ENCODE measurements at regions not wholly inside any gene's neighbourhood (a gene's known extent, or its start where the extent isn't known, plus 50 kb on each side); places are given as distances from the start of the nearest gene placed in this dataset.
"Not testable (repeated sequence)": the region's sequence is repeated elsewhere in the genome, so short reads cannot be mapped to it uniquely, and the experiment has no call there.

GRCh38 chr12:54713876-54714275 is 65.7 kb upstream of the DCD start:
- DNase-seq (ENCODE audit: low read depth in 2 of 2), result not testable (repeated sequence)

- DNase-seq (ENCODE audit: low read depth in 2 of 2), result no peak
Observed at GRCh38 chr12:54711669-54712068, 63.5 kb upstream of the DCD start.

GRCh38 chr12:54708826-54709225 is 60.7 kb upstream of the DCD start:
- no peak for DNase-seq (ENCODE audit: low read depth in 2 of 2)

GRCh38 chr12:54704202-54704601 is 56.0 kb upstream of the DCD start:
- no peak for DNase-seq (ENCODE audit: low read depth in 2 of 2)

- DNase-seq (ENCODE audit: low read depth in 2 of 2), result no peak
Observed at GRCh38 chr12:54701940-54702592, 53.9 kb upstream of the DCD start.

- DNase-seq (ENCODE audit: low read depth in 2 of 2), result no peak
Observed at GRCh38 chr12:54700849-54701248, 52.7 kb upstream of the DCD start.

- DNase-seq (ENCODE audit: low read depth in 2 of 2), result no peak
Observed at GRCh38 chr12:54700301-54700700, 52.1 kb upstream of the DCD start.
